NCI-H748 (cell line): ENCODE measurements at regions not wholly inside any gene's neighbourhood (a gene's known extent, or its start where the extent isn't known, plus 50 kb on each side); places are given as distances from the start of the nearest gene placed in this dataset.
"Not testable (repeated sequence)": the region's sequence is repeated elsewhere in the genome, so short reads cannot be mapped to it uniquely, and the experiment has no call there.

Experiments used
- DNase-seq: peaks from one replicate; lab custom pipeline; 2025; ENCODE audit not compliant: unreplicated experiment; lab: John Stamatoyannopoulos, UW

DNA sequence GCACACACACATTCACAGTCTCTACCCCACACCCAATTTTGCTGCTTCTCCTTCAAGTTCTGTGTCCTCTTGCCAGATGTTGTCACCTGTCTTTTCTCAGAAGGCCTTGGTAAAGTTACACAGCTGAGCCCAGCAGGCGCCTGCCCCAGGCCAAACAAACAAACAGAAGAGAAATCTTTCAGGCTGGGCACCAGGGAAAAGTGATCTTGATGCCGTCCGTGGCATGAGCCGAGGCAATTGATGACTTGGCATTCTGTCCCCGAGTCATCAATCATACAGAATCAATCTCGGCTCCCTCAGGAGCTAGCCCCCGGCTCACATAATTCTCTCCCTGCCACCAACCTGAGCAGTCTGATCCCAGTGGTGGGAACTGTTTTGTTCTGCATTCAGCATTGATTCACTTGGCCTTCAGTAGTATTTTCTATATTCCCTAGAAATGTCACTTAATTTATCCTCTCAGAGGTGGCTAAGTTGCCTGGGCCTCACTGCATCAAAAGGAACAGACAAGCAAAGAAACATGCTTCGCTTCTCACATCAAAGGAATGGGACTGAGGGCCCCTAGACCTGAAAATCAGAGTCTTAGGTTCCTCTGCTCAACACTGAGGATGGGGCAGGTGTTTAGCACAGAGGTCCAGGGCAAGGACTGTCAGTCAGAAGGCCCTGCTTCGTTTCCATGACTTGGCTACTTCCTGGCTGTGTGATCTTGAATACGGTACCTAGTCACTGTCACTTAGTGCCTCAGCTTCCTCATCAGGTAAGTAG is 278.8 kb upstream of the CELF4 start:
- DNase-seq: no peak

DNA sequence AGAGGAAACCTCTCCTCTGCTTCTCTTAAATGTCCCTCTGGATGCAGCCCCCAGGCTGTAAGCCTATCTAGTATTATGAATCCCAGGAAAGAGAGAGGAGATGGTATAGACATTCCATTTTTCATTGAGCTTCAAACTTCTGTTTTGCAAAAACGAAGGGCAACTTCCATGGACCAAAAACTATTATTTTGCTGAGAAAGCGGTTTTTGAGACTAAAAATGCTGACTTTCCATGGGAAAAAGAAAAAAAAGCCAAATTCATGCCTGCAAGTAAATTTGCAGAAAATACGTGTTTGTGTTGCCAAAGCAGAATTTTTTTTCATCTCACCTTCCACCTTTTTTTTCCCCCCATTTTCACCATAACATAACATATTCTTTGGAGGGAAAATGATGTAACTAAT is 272.5 kb upstream of the CELF4 start:
- DNase-seq: no peak

DNA sequence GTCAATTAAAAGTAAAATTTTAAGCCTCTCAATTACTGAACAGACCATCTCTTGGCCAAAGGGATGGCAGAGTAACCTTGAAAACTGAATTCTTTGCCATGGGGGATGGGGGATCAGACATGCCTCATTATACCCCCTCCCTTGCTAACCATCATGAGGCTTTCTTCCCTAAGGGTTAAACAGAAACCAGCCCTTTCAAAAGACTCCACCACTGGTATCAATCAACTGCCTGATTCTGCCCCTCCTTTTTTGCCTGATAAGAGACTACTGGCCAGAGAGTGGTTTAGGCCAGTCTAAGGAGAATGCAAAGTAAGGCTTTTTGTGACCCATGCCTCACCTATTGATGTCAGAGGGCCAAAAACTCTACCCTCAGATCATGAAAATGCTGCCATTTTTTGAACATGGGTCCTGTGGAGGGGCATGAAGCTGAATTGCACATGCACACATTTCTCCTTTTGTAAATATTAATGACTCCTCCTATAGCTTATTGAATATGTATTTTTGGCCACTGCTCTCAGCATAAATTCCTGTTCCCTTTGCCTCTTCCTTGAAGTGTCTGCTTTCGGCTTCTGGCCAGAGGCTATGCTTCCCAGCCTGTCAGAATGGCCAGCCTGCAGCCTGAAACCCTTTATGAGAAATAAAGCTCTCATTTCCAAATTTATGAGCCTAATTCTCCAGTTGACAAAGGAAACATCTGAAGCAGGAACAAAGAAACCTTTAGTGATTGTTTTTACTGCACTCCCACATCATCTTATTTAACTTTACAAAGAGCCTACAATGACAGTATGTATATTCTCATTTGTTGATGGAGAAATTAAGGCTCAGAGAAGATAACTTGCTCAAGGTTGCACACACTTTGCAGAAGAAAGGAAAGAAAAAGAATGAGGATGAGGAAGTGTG is 270.7 kb upstream of the CELF4 start:
- DNase-seq: no peak

DNA sequence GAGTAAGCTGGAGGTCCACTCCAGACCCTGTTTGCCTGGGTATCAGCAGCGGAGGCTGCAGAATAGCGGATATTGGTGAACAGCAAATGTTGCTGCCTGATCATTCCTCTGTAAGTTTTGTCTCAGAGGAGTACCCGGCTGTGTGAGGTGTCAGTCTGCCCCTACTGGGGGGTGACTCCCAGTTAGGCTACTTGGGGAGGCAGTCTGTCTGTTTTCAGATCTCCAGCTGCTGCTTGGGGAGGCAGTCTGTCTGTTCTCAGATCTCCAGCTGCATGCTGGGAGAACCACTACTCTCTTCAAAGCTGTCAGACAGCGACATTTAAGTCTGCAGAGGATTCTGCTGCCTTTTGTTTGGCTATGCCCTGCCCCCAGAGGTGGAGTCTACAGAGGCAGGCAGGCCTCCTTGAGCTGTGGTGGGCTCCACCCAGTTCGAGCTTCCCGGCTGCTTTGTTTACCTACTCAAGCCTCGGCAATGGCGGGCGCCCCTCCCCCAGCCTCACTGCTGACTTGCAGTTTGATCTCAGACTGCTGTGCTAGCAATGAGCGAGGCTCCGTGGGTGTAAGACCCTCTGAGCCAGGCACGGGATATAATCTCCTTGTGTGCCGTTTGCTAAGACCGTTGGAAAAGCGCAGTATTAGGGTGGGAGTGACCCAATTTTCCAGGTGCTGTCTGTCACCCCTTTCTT is 266.6 kb upstream of the CELF4 start:
- not testable (repeated sequence) for DNase-seq

DNA sequence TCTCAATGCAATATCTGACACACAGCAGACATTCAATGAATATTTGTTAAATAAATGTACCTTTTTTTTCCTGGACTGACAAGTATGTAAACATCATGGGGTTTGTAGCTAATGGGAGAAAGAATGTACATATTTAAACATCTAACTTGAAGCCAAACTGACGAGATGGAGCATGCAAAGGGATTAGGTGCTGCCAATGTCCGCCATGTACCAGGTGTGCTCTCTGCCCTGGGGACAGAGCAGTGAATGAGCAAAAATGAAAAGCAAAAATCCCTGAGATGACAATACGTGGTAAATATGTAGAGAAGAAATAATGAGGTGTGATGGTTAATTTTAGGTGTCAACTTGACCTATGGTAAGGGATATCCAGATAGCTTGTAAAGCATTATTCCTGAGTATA is 247.4 kb upstream of the CELF4 start:
- no peak for DNase-seq

DNA sequence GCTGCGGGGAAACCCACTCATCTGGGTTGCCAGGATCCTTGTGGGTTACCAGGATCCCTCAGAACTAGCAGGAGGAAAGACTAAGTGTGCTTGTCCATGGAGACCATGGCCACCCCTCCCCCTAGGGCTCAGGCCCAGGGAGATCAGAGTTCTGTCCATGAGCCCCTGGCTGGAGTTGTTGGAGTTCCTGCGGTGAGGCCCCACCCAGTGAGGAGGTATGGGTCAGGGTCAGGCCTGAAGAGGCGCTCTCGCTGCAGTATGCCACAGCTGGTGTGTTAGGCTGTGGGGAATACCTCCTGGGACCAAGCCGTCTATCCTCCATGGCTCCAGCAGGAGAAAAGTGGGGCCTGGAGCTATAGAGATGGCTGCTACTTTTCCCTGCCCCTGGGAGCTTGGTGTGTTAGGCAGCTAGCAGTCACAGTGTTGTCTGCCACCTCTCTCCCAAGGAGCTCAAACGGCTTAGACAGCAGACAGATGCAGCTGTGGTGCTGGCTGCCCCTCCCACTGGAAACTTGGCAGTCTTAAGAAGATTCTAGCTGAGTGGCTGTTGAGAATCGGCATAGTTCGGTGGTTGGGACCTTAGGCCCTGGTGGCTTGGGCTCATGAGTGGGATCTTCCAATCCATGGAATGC is 240.3 kb upstream of the CELF4 start:
- no peak for DNase-seq

DNA sequence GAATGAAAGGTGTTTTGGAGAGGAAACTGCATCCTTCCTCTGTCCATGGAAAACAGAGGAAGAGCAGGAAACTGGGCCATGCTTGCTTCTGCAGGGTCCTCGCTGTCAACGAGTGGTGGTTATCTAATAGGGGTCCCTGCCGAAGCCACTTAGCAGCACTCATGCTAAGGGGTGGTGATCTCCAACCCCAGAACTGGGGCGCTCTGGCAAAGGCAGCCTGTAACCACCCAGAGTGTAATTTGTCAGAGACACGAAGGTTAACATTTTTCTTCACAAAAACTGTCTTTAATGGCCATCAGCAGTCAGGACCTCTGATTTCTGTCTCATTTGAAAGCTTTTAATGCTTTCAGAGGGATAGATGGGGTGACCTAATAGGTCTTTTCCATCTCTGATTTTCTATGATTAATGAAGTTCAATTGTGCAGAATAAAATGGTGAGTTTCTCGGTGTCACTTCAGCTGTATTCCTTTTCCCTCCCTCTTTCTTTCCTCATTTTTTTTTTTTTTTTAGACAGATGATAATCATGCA is 231.3 kb upstream of the CELF4 start:
- DNase-seq: no peak

DNA sequence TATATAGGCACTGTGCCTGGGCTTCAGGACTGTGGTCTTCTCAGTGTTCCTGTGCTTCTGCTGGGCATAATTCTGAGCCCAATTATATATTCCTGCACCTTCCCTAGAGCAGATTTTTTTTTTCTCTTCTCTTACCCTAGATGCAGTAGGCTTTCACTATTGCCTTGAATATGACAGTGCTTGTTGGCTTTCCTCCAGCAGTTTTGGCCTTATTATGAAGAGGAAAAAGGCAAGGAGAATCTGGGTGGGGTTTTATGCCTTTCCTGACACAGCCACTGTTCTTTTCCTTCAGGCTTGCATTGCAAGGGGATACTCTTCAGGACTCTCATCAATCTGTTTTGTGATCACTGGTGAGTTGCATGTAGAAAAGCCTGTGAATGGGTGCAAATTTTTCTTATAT is 221.9 kb upstream of the CELF4 start:
- peak; percentile 15 for DNase-seq

DNA sequence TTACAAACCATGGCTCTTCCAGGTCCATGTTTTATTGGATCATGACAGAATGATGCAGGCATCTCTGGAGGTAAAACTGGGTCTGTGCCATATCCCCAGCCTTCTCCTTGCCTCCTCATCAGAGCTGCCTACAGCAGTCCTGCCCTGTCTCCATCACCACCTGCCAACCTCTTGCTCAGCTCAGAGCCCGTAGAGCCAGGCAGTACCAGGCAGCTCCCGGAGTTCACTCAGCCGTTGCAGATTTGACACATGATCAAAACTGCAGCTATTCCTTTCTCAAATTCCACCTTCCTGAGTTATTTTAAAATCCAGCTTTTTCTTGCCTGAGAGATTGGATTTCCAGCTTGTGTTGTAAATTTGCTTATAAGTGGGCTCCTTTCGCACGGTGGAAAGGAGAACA is 218.2 kb upstream of the CELF4 start:
- no peak for DNase-seq

DNA sequence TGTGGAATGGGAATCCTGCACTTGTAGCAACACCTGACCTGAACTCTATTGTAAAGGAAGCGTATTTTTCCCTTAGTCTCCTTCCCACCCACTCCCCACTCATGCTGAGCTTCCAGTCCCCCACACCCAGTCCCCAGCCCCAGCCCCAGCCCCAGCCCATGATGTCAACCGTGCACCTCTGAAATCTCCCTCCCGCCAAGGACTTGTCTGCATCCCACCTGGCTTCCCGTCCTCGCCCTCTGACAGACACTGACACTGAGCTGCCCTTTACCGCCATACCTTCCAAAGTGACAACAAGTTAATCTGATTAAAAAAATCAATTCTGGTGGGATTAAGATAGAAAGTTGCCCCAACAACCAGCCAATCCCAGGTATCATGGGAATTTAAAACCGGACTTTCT is 213.6 kb upstream of the CELF4 start:
- DNase-seq: no peak

DNA sequence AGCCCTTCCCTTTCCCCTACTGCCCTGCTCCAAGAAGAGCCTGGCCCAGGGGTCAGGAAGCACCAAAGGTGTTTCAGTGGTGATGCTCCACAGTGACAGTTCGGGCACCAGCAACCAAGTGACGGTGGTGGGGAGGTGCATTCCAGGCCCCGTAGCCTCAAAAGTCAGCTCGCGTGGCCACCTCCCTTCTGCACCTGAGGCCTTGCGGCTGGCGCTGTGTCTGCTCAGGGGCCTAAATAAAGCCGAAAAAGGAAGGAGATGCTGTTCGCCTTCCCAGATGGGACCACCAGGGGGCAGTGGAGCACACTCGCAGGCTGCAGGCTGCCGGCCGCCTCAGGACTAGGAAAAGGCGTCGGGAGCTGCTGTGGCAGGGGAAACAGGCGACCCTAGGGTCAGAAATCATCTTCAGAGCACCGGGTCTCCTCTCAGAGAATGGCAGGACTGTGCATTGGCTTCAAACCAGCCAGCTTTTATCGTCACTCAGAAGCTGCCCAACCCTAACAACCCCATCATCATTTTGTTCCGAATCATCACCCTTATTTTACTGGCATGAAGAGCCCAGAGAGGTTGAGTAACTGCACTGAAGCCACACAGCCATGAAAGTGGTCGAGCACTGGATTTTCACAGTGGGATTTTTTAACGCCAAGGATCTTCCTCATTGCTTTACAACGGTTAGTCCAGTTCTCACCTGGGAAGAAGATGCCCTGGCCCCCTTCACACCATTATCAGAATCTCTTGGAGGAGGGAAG is 213.0 kb upstream of the CELF4 start:
- peak; percentile 84 for DNase-seq

DNA sequence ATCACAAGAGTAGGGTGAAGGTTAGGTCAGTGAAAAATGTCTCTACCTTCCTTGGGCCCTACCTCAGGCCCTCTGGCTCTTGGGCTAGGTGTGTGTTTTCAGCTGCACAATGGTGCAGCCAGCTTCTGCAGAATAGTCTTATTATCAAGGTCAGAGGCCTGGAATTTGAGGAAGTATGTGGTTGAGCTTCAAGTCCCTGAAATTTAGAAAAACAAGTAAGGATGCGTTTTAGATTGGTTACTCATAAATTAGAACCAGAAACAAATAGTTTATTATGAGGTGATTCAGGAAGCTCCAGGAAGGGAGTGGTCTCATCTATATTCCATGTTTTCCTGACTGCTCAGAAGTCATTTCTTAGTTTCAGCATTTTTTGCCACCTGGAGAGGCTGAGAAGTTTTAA is 204.2 kb upstream of the CELF4 start:
- no peak for DNase-seq

DNA sequence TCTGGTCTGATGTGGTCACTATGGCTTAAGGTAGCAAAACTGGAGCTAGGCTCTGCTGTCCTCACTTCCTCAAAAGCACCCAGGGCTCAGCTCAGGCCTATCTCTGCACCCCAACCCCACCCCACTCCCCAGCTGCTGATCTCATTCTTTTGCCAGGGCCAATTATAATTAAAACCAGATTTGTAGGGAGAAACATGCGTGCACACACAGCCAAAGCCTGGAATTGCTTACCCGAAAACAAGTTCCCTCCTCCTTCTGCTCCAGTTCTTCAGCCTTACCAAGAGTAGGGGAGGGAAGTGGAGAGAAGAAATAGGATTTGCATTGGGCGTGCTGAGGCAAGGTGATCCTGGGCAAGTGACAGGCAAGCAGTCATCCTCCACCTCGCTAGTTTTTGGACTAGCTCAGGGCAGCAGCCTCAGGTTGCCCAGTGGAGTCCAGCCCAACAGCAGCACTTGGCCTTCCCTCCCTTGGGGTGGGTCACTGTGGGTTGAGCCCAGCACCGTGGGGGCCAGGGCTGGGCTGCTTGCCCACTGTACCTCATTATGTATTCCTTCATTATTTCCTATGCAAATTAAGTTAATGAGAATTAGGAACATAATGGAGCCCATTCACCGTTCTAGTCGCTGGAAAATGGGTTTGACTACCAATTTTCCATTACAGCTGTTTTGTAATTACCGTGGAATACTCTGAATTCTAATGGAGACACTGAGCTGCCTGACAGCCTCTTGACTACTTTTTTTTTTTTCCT is 199.1 kb upstream of the CELF4 start:
- no peak for DNase-seq

DNA sequence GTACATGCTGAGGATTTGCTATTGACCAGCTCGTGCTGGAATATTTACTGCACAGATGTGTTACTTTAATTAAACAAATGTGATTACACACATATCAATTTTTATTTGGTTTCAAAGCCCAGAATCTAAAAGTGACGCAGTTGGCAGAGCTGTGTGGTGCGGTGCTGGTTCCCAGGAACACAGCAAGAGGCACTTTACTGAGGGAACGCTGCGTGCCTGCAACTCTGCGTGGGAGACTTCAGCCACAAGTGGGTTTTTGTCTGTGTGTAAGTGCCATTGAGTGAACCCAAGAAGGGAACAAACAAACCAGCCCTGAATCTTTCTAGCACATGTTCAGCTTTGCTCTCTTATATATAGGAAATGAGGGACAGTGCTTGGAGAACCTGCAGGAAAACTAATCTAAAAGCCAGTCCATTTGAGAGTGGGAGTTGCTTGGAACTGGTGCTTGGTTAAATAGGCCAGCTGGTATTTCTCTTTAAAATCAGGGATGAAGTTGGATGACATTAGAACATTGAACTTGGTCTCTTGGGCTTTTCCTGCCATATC is 196.6 kb upstream of the CELF4 start:
- no peak for DNase-seq

DNA sequence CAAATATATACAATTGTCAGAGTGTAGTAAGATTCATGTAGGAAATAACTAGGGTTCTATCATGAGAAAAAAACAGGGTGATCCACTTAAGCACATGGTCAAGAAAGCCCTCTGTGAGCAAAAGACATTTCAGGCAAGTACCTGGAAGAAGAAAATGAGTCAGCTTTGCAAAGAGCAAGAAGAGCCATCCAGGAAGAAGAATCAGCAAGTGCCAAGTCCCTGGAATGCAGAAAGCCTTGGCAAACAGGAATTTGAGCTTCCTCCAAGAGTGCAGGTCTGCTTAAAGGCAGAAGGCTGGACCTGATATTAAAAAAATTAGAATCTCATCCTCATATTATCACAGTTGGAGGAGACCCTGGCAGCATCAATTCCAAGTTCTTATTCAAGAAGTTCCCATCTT is 188.5 kb upstream of the CELF4 start:
- DNase-seq: no peak

DNA sequence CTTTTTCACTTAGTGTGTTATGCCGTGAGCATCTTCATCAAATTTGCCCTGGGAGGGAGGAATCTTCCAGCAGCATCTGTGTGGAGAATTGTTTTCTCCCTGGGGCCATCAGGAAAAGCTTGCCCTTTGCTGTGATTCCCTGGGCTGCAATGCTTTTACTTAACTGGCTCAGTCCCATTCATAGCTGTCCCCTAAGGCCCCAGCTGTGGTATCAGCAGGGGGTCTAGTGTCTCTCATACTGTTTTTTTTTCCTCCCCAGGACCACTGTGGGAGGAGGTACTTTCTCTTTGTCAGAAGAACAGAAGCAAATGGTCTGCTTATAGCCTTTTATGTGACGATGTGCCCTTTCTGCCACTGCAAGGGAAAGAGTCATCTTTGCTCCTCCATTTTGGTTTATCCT is 176.8 kb upstream of the CELF4 start:
- DNase-seq: peak; percentile 49

DNA sequence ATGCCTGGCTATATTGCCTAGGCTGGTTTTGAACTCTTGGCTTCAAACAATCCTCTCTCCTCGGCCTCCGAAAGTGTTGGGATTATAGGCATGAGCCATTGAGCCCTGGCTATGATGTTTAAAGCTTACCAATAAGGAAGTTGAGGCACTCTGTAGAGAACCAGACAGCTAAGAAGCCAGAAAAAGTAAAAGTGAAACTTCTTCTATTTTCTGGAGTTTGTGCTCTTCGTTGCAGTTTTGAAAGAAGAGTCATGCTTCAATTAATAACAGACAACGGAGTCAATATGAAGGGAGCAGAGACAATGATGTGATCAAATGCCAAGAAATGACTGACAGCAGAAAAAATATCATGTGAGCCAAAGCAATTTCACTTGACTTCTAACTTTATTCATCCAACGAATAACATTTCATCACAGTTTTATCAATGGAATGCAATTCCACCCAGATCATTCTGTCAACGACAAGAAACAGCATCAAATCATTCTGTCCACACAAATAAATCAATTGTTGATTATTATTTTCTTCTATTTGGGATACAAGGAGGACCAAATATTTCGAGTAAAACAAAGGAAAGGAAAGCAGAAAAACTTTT is 175.5 kb upstream of the CELF4 start:
- no peak for DNase-seq

DNA sequence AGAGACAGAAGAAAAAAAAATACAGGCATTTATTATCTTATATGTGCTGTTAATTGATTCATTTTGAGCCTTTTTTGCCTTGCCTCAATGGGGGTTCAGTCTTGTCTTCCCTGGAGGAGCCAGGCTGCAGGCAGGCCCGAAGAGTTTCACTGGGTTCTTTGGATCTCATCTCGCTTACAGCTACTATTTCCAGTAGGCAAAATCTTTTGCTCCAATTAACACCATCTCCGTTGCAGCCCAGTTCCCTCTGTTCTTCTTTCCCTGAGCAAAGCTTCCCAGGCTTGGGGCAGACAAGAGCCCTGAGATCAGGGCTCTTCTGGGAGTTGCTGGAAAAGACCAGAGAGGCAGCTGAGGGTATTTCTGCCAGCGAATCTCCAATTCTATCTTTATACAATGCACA is 168.8 kb upstream of the CELF4 start:
- DNase-seq: no peak

DNA sequence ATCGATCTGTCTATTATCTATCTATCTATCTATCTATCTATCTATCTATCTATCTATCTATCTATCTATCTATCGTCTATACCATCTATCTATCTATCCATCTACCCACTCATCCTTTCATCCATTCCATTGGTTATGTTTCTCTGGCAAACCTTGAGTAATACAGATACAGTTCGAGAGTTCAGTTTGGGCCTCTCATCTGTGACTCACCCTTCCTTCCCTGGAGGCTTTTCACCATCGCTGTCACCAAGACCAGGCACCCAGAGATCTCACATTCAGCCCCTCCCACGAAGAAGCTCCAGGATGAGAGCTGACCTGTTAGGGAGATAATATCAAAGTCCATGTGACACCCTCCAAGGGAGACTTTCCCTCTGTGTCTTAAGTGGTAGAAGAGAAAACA is 164.1 kb upstream of the CELF4 start:
- DNase-seq: no peak
